BLaER1 (cell line): ENCODE measurements at regions not wholly inside any gene's neighbourhood (a gene's known extent, or its start where the extent isn't known, plus 50 kb on each side); places are given as distances from the start of the nearest gene placed in this dataset.

ENCODE experiments used
- H3K27ac ChIP-seq: shearing (Covaris generic); formaldehyde crosslinking; 2 replicates; pipeline ENCODE4 v1.8.1; 2022
- H3K27me3 ChIP-seq: shearing (Covaris generic); formaldehyde crosslinking; 2 replicates; pipeline ENCODE4 v1.8.1; 2022
- H3K36me3 ChIP-seq: shearing (Covaris generic); formaldehyde crosslinking; 2 replicates; pipeline ENCODE4 v1.8.1; 2022
- H3K4me1 ChIP-seq: shearing (Covaris generic); formaldehyde crosslinking; 2 replicates; pipeline ENCODE4 v1.8.1; 2022
- H3K4me2 ChIP-seq: shearing (Covaris generic); formaldehyde crosslinking; 2 replicates; pipeline ENCODE4 v1.8.1; 2022
- H3K4me3 ChIP-seq: shearing (Covaris generic); formaldehyde crosslinking; 2 replicates; pipeline ENCODE4 v1.8.1; 2022
- H3K9ac ChIP-seq: shearing (Covaris generic); formaldehyde crosslinking; 2 replicates; pipeline ENCODE4 v1.8.1; 2022
- H3K9me3 ChIP-seq: shearing (Covaris generic); formaldehyde crosslinking; 2 replicates; pipeline ENCODE4 v1.8.1; 2022
- H4K20me1 ChIP-seq: shearing (Covaris generic); formaldehyde crosslinking; 2 replicates; pipeline ENCODE4 v1.8.1; 2022
- Cebpa-rat ChIP-seq: shearing (Covaris generic); IDR thresholded peaks from 2 replicates; pipeline ENCODE4 v1.8.1; 2022

- H3K9me3 ChIP-seq = no peaks in the 10 kb centered on the region
- no peaks in the 10 kb centered on the region for H3K4me1 ChIP-seq
- TF ChIP-seq Cebpa-rat = no peak
- no peak overlapping the region for H3K4me2 ChIP-seq
- no peak overlapping the region for H3K27ac ChIP-seq
- no peak overlapping the region for H3K9ac ChIP-seq
- no peaks in the 10 kb centered on the region for H3K36me3 ChIP-seq
- no peaks in the 10 kb centered on the region for H4K20me1 ChIP-seq
- H3K4me3 ChIP-seq = no peak overlapping the region
- no peaks in the 10 kb centered on the region for H3K27me3 ChIP-seq
Measured at GRCh38 chr3:118682921-118683320, 351.7 kb downstream of the IGSF11 start.

GRCh38 chr3:118683636-118684035, 351.0 kb downstream of the IGSF11 start:
- Histone ChIP-seq H3K36me3 (no peaks in the 10 kb centered on the region), H3K4me3 (no peak overlapping the region), H3K9me3 (no peaks in the 10 kb centered on the region), H3K27ac (no peak overlapping the region), H3K4me2 (no peak overlapping the region), H3K9ac (no peak overlapping the region), H4K20me1 (no peaks in the 10 kb centered on the region), H3K27me3 (no peaks in the 10 kb centered on the region), H3K4me1 (no peaks in the 10 kb centered on the region)
- no peak for TF ChIP-seq Cebpa-rat

- H3K27me3 ChIP-seq = no peaks in the 10 kb centered on the region
- no peaks in the 10 kb centered on the region for H3K9me3 ChIP-seq
Measured at GRCh38 chr3:118688396-118688884, 346.2 kb downstream of the IGSF11 start.

GRCh38 chr3:118692416-118692815, 342.2 kb downstream of the IGSF11 start:
- no peak for TF ChIP-seq Cebpa-rat
- no peaks in the 10 kb centered on the region for H3K36me3 ChIP-seq
- H3K4me2 ChIP-seq = no peak overlapping the region
- no peaks in the 10 kb centered on the region for H4K20me1 ChIP-seq
- no peak overlapping the region for H3K4me3 ChIP-seq
- no peaks in the 10 kb centered on the region for H3K27me3 ChIP-seq
- no peak overlapping the region for H3K9ac ChIP-seq
- H3K9me3 ChIP-seq = no peaks in the 10 kb centered on the region
- H3K4me1 ChIP-seq = peaks cover 10% of the 10 kb centered on the region
- no peak overlapping the region for H3K27ac ChIP-seq

More at GRCh38 chr3:118688396-118688884, 346.2 kb downstream of the IGSF11 start:
- Histone ChIP-seq H3K4me2 (no peak overlapping the region), H4K20me1 (no peaks in the 10 kb centered on the region), H3K9ac (no peak overlapping the region), H3K27ac (no peak overlapping the region), H3K4me1 (peaks cover 10% of the 10 kb centered on the region), H3K36me3 (no peaks in the 10 kb centered on the region), H3K4me3 (no peak overlapping the region)
- TF ChIP-seq Cebpa-rat = no peak

DNA sequence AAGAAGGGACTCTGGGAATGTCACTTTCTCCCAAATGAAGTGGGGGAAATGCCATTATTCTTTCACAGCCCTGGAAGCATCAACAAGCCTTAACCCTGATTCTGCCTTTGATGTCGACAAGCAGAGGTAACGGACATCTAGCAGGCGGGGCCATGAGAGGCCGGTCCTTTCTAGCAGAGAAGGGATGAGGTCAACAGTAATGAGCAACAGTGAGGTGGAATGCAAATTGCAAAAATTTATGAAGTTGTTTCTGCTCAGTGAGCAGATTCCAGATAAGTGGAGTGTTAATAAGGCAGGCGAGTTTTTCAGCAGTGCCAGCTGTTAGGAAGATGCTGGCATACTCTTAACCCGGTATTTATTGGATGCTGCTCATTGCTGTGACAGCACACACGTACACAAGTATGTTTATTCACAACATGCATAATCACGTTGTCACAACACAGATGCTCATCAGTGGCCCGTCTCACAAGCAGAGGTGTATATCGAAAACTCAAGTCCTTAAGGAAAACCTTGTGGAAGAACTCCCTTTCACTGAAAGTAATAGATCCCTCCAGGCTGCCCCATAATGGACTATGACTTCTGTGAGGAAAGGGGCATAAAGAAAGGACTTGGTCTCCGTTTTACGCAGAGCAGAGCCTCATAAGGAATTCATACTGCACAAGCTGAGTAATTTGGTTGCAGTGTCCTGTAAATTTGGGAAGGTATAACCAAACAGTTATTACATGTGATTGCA, 329.0 kb downstream of the IGSF11 start:
- H3K9ac ChIP-seq = no peak overlapping the region
- H4K20me1 ChIP-seq = no peaks in the 10 kb centered on the region
- H3K4me2 ChIP-seq = no peak overlapping the region
- no peaks in the 10 kb centered on the region for H3K9me3 ChIP-seq
- no peaks in the 10 kb centered on the region for H3K36me3 ChIP-seq
- TF ChIP-seq Cebpa-rat = no peak
- no peak overlapping the region for H3K27ac ChIP-seq
- no peak overlapping the region for H3K4me3 ChIP-seq
- H3K27me3 ChIP-seq = no peaks in the 10 kb centered on the region
- no peaks in the 10 kb centered on the region for H3K4me1 ChIP-seq

DNA sequence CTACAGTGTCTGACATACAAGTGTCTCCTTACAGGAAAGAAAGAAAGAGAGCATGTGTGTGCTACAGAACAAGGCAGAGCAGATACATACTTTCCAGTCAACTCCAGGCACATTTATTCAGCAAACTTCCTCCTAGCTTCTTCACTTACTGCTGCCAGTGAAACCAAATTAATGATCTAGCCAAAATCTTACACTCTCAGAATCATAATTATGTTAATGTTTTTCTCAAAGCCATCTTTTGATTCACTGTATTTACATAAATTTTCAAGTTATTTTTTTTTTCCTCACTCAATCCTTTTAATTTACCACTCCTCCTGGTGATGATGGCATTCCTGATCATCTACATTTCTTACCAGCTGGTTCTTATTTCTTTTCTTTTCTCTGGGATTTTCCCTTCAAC, 326.7 kb downstream of the IGSF11 start:
- no peaks in the 10 kb centered on the region for H4K20me1 ChIP-seq
- H3K27me3 ChIP-seq = no peaks in the 10 kb centered on the region
- no peak for TF ChIP-seq Cebpa-rat
- no peak overlapping the region for H3K4me2 ChIP-seq
- H3K4me1 ChIP-seq = no peaks in the 10 kb centered on the region
- H3K9me3 ChIP-seq = no peaks in the 10 kb centered on the region
- no peaks in the 10 kb centered on the region for H3K36me3 ChIP-seq
- H3K27ac ChIP-seq = no peak overlapping the region
- H3K9ac ChIP-seq = no peak overlapping the region
- no peak overlapping the region for H3K4me3 ChIP-seq

DNA sequence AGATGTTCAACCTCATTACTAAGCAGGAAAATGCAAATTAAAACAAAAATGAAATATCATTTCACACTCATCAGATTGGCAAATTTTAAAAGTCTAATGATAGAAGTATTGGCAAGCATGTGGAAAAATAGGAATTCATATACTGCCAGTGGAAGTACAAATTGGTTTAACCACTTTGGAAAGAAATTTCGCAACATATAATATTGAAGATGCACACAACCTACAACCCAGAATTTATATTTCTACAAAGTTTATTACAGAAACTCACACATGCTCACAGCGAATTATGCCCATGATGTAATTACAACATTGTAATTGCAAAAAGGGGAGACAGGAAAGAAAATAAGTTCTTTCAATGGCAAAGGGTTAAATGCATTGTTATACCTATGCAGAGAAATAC, 324.1 kb downstream of the IGSF11 start:
- no peak overlapping the region for H3K27ac ChIP-seq
- H4K20me1 ChIP-seq = no peaks in the 10 kb centered on the region
- no peaks in the 10 kb centered on the region for H3K27me3 ChIP-seq
- no peak overlapping the region for H3K9ac ChIP-seq
- no peaks in the 10 kb centered on the region for H3K36me3 ChIP-seq
- H3K4me2 ChIP-seq = no peak overlapping the region
- TF ChIP-seq Cebpa-rat = no peak; the same call in 1 of the 2 replicates
- no peak overlapping the region for H3K4me3 ChIP-seq
- no peaks in the 10 kb centered on the region for H3K9me3 ChIP-seq
- H3K4me1 ChIP-seq = no peaks in the 10 kb centered on the region

DNA sequence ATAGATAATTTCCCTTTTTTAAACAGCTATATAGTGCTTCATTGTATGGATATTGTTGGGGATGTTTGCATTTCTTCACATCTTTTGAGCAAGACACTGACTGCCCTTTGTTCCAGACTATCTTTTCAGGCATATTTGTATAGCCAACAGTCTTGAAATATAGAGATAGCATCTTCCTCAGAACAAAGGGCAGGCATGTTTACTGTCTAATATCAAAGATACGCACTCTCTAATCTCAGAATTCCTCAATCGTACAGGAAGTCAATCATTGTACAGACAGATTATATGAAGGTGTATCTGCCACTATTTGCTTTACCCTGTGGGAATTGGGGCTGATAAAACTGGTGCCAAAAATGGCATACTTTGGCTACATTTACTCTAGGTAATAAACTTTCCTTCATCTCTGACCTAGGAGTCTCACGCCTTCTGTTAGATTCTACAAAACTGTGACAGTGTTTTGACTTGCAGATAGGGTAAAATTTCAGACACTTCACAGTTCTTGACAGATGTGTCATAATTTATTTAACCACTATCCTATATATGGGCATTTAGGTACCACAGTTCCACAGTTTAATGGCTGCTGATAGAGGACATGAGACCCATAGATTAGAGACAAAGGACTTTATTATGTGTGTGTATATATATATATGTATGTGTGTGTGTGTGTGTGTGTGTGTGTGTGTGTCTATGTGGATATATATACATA, 321.0 kb downstream of the IGSF11 start:
- H3K27me3 ChIP-seq = no peaks in the 10 kb centered on the region
- no peak for TF ChIP-seq Cebpa-rat

GRCh38 chr3:118714800-118715199, 319.8 kb downstream of the IGSF11 start:
- Histone ChIP-seq H3K4me2 (no peak overlapping the region), H3K9ac (no peak overlapping the region), H3K27me3 (no peaks in the 10 kb centered on the region), H3K9me3 (peaks cover 5% of the 10 kb centered on the region), H3K27ac (no peak overlapping the region), H3K4me1 (no peaks in the 10 kb centered on the region), H3K36me3 (no peaks in the 10 kb centered on the region), H3K4me3 (no peak overlapping the region), H4K20me1 (no peaks in the 10 kb centered on the region)
- no peak for TF ChIP-seq Cebpa-rat

More for the DNA sequence above, 321.0 kb downstream of the IGSF11 start:
- H3K4me2 ChIP-seq = no peak overlapping the region
- H3K9ac ChIP-seq = no peak overlapping the region
- no peak overlapping the region for H3K4me3 ChIP-seq
- H3K9me3 ChIP-seq = no peaks in the 10 kb centered on the region; the same call in 1 of the 2 replicates
- H3K4me1 ChIP-seq = no peaks in the 10 kb centered on the region
- H3K27ac ChIP-seq = no peak overlapping the region
- H3K36me3 ChIP-seq = no peaks in the 10 kb centered on the region
- H4K20me1 ChIP-seq = no peaks in the 10 kb centered on the region

DNA sequence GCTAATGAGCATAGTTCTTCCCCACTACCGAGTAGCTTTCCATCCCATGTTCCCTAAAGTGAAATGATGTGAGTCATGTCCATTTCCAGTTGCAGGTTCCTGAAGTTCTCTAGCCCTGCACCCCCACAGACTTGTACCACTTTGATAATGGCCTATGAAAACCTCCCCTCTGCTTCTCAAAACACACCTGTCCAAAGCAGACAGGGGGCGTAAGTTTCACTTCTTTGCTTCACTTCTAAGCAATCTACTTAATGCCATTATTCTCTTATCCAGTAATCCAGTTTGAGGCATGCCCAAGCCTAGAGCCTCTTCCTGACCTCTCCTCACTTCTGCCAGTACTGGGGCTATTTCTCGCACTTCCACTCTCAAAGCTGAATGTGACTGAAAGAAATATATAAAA, 305.1 kb downstream of the IGSF11 start:
- Histone ChIP-seq H3K27ac (no peak overlapping the region), H3K9ac (no peak overlapping the region), H3K9me3 (no peaks in the 10 kb centered on the region), H4K20me1 (no peaks in the 10 kb centered on the region), H3K27me3 (no peaks in the 10 kb centered on the region), H3K4me1 (peaks cover 10% of the 10 kb centered on the region), H3K4me3 (no peak overlapping the region), H3K36me3 (no peaks in the 10 kb centered on the region), H3K4me2 (no peak overlapping the region)
- TF ChIP-seq Cebpa-rat = no peak
